Motor neuron (in vitro differentiated cells): ENCODE measurements at regions not wholly inside any gene's neighbourhood (a gene's known extent, or its start where the extent isn't known, plus 50 kb on each side); places are given as distances from the start of the nearest gene placed in this dataset.
"Not testable (repeated sequence)": the region's sequence is repeated elsewhere in the genome, so short reads cannot be mapped to it uniquely, and the experiment has no call there.

Experiments
- ATAC-seq, 8 experiments: fragments of 200-7000 bp; cut with Tn5 transposase; replicated peaks in 6 of 8; 2 replicates each; pipeline ENCODE4 v1.8.0; 2021; ENCODE audit warnings: mild to moderate bottlenecking in 8 of 8, moderate library complexity in 8 of 8
- H3K27ac ChIP-seq, 2 donors: fragments of 250-450 bp; sonication (Bioruptor Pico); 2 replicates each; pipeline ENCODE4 v1.9.0; 2021; ENCODE audit warnings: antibody characterized with exemption in 2 of 2, mild to moderate bottlenecking in 2 of 2, moderate library complexity in 1 of 2
- H3K4me1 ChIP-seq, 2 donors: fragments of 250-450 bp; sonication (Bioruptor Pico); replicated peaks in 1 of 2; 2 replicates each; pipeline ENCODE4 v1.6.1; 2021; ENCODE audit warnings: antibody characterized with exemption in 2 of 2, mild to moderate bottlenecking in 2 of 2, moderate library complexity in 1 of 2
- H3K4me3 ChIP-seq, 5 donors: fragments of 250-450 bp; sonication (Bioruptor Pico); 2 replicates each; pipeline ENCODE4 v1.9.0; 2021; ENCODE audit warnings: antibody characterized with exemption in 5 of 5, mild to moderate bottlenecking in 5 of 5, moderate library complexity in 4 of 5
- WGBS, 10 experiments: fragments of 450-650 bp; shearing (Covaris generic); methylation state at CpG; one replicate each; pipeline ENCODE4 v1.0.0; 2022; 5-methylcytosine and 5-hydroxymethylcytosine counted together
- in situ Hi-C, 9 experiments: fragments of 400-800 bp; cut with MboI; loops; one replicate each; pipeline ENCODE4 v1.15.0; 2021; ENCODE audit warnings: low sequenced_read_pairs in 9 of 9, low pct_unique_long_range_greater_than_20kb in 2 of 9; ENCODE audit not compliant: unreplicated experiment in 9 of 9

GRCh38 chr9:85171163-85171562, 501.6 kb downstream of the NTRK2 start:
- Histone ChIP-seq H3K4me3 (no peak overlapping the region), H3K27ac (no peak overlapping the region), H3K4me1 (peaks cover 30 to 37% of the 10 kb centered on the region in 2 donors)
- ATAC-seq: no peak
- in situ Hi-C loops: no loop called here

DNA sequence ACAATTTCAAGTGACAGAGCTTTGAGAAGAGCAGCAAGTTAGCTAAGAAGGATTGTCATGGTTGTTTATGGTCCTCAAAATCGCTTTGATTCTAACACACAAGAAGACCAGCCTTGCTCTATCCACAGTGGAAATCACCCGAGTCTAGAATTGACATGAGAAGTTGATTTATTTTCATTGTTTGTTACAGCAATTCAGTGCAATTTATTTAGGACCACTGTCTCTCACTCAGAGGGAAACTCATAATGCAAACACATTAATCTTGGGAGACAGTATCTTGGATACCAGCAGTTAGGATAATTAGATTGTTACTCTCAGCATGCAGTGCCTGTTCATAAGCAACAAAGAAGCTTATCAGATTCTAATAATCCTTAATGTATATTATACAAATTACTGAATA, 498.9 kb downstream of the NTRK2 start:
- in situ Hi-C loops: no loop called here
- Histone ChIP-seq H3K27ac (no peak overlapping the region), H3K4me1 (peaks cover 30 to 31% of the 10 kb centered on the region in 2 donors), H3K4me3 (no peak overlapping the region)
- ATAC-seq: peak in 5 of 8 experiments; percentile 80 to 94 (median 89)
- 20 to 67% (median 44%) methylated on average over 1 to 2 of the region's 2 CpGs; no CpG with 5 or more reads in 5 of the 10 experiments for WGBS, 10 experiments

DNA sequence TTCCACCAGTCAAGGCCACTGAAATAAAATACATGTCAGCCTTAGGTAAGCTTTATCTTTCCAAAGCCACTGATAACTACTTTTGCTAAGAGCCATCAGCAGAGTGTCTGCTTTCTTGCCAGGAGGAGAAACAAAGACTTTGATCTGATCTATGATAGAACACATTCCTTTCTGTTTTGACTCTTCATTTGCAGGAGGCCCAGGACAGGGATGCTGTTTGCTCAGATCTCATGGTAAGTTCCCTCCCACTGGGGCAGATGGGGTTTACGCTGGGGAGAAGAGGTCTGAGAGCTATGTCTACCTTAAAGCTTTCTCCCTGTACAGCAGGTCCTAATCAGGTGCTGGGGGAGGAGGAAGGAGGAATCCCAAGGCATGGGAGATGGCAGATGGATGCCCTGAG, 497.6 kb downstream of the NTRK2 start:
- in situ Hi-C loops: no loop called here
- H3K4me1 ChIP-seq: peaks cover 18 to 19% of the 10 kb centered on the region in 2 donors
- ATAC-seq: no peak
- H3K4me3 ChIP-seq: no peak overlapping the region
- no peak overlapping the region for H3K27ac ChIP-seq
- 0 to 100% (median 100%) methylated on average over 1 of the region's 1 CpG; no CpG with 5 or more reads in 7 of the 10 experiments for WGBS, 10 experiments

DNA sequence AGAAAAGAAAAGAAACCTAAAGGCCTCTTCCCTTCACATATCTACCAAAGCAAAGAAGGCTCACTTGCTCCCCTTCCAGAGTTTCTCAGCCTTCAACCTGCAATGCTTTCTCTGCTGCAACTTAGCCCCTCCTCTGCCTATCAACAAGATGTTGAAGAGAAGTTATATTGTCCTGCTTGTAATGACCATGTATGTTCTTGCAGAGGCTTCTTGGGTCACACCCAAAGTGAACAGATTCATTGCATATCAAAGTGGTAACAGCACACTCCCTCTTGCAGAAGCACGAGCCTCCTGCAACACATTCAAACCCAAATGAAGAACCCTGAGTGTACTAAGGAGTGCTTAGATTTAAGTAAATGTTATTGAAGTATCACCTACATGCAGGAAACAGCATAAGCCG, 494.3 kb downstream of the NTRK2 start:
- in situ Hi-C loops: no loop called here
- WGBS, 10 experiments: 0 to 100% (median 49%) methylated on average over 1 to 2 of the region's 2 CpGs; no CpG with 5 or more reads in 2 of the 10 experiments
- peaks cover 14 to 17% of the 10 kb centered on the region in 2 donors for H3K4me1 ChIP-seq
- ATAC-seq: peak in 3 of 8 experiments; percentile 79 to 98 (median 98)
- no peak overlapping the region for H3K4me3 ChIP-seq
- H3K27ac ChIP-seq: no peak overlapping the region

DNA sequence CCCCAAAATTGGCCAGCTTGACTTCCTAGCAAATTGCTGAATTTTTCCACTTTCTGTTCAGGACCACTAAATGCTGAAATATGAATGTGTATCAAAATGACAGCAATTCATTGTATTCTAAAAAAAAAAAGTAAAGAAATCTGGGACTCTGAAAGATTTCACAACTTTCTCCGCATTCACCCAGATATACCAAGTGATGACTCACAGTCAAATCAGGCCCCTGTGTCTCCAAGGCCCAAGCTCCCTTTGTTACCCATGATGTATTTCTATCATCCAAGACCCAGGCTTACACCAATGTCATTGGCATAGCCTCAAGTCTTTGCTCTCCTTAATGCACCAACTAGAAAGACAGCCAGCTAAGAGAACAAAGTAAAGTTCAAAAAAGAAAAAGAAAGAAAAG, 493.9 kb downstream of the NTRK2 start:
- peaks cover 12 to 14% of the 10 kb centered on the region in 2 donors for H3K4me1 ChIP-seq
- 11 to 100% (median 85%) methylated on average over 1 of the region's 1 CpG for WGBS, 10 experiments
- no peak overlapping the region for H3K27ac ChIP-seq
- ATAC-seq: peak in 2 of 8 experiments; percentile 70 to 76
- in situ Hi-C loops: no loop called here
- H3K4me3 ChIP-seq: no peak overlapping the region

DNA sequence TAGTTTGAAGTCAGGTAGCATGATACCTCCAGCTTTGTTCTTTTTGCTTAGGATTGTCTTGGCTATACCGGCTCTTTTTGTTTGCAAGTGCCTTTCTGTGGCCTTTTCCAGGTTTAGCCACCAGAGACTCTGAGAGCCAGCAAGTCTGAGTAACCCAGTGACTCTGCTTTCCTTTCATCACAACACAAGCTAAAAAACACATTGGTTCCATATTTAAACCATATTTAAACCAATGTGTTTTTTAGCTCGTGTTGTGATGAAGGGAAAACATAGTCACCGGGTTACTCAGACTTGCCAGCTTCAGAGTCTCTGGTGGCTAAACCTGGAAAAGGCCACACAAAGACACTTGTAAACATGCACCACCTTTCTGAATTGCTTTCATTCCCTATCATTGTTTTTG, 493.3 kb downstream of the NTRK2 start:
- WGBS, 10 experiments: 5 to 100% (median 65%) methylated on average over 1 to 3 of the region's 3 CpGs; no CpG with 5 or more reads in 2 of the 10 experiments
- no peak for ATAC-seq
- Histone ChIP-seq H3K4me3 (no peak overlapping the region), H3K4me1 (peaks cover 8 to 14% of the 10 kb centered on the region in 2 donors), H3K27ac (no peak overlapping the region)
- in situ Hi-C loops: no loop called here

GRCh38 chr9:85160944-85161343, 491.4 kb downstream of the NTRK2 start:
- ATAC-seq, H3K4me3 ChIP-seq, in situ Hi-C loops, H3K27ac ChIP-seq: not testable (repeated sequence)
- no CpG with 5 or more reads among the region's 4 CpGs for WGBS, 10 experiments
- H3K4me1 ChIP-seq: peaks cover 10 to 15% of the 10 kb centered on the region in 2 donors

DNA sequence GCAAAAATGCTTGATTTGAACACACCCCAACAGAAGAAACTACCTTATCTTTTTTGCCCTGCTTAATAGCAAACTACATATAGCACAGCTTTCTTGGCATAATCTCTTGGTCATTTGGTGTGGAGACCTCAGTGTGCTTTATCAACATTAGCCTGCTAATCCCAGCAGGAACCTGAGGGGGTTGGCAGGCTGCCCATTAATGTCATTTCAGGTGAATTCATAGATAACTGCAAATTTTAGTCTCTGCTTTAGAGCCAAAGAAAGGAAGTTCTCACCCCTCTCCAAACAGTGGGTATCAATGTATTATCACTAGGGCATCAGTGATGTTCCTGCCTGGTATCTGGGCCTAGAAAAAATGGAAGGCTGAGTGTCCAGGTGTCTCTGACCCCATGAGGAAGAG, 489.0 kb downstream of the NTRK2 start:
- in situ Hi-C loops: no loop called here

DNA sequence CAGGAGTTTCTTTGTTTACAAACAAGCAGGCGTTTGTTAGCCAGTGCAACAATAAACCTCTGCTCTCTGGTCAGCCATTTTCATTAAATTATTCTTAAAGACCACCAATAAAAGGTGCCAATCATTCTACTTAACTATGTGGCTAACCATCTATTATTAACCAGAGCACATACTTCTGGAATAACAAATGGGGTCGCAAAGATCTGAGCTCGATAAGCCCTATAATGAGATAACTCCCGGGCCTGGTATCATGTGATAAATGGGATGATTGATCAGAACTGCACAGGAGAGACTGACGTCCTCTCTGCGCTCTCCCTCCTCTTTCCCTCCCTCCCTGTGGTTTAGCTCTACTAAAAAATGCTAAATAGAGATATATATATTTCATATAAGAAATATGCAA, 488.2 kb downstream of the NTRK2 start:
- peaks cover 15 to 18% of the 10 kb centered on the region in 2 donors for H3K4me1 ChIP-seq
- WGBS, 10 experiments: 35 to 58% (median 49%) methylated on average over 1 to 6 of the region's 6 CpGs; no CpG with 5 or more reads in 1 of the 10 experiments
- peak in 5 of 8 experiments; percentile 51 to 79 (median 68) for ATAC-seq
- H3K4me3 ChIP-seq: no peak overlapping the region
- in situ Hi-C loops: no loop called here
- no peak overlapping the region for H3K27ac ChIP-seq

More for the DNA sequence above, 489.0 kb downstream of the NTRK2 start:
- Histone ChIP-seq H3K27ac (no peak overlapping the region), H3K4me1 (peaks cover 15 to 18% of the 10 kb centered on the region in 2 donors), H3K4me3 (no peak overlapping the region)
- no peak for ATAC-seq

- in situ Hi-C loops: no loop called here
Observed at GRCh38 chr9:85156652-85157051, 487.1 kb downstream of the NTRK2 start.

GRCh38 chr9:85155352-85155751, 485.8 kb downstream of the NTRK2 start:
- WGBS, 10 experiments: 50 to 82% (median 68%) methylated on average over 1 to 2 of the region's 2 CpGs; no CpG with 5 or more reads in 1 of the 10 experiments
- Histone ChIP-seq H3K27ac (no peak overlapping the region), H3K4me3 (no peak overlapping the region), H3K4me1 (peaks cover 20 to 22% of the 10 kb centered on the region in 2 donors)
- no peak for ATAC-seq
- in situ Hi-C loops: no loop called here

More at GRCh38 chr9:85156652-85157051, 487.1 kb downstream of the NTRK2 start:
- 25 to 92% (median 72%) methylated on average over 1 to 2 of the region's 2 CpGs; no CpG with 5 or more reads in 4 of the 10 experiments for WGBS, 10 experiments
- Histone ChIP-seq H3K4me1 (peaks cover 15 to 20% of the 10 kb centered on the region in 2 donors), H3K27ac (no peak overlapping the region), H3K4me3 (no peak overlapping the region)
- peak in 3 of 8 experiments; percentile 37 to 79 (median 49) for ATAC-seq

- WGBS, 10 experiments: 60 to 100% (median 82%) methylated on average over 1 to 5 of the region's 5 CpGs; no CpG with 5 or more reads in 2 of the 10 experiments
- in situ Hi-C loops: no loop called here
- ATAC-seq: no peak
- no peak overlapping the region for H3K27ac ChIP-seq
- no peak overlapping the region for H3K4me3 ChIP-seq
- H3K4me1 ChIP-seq: peaks cover 7 to 12% of the 10 kb centered on the region in 2 donors
Observed at GRCh38 chr9:85151741-85152140, 482.2 kb downstream of the NTRK2 start.

GRCh38 chr9:85151162-85151561, 481.6 kb downstream of the NTRK2 start:
- no peak for ATAC-seq
- no peak overlapping the region for H3K4me3 ChIP-seq
- in situ Hi-C loops: no loop called here
- H3K27ac ChIP-seq: no peak overlapping the region
- 57 to 100% (median 77%) methylated on average over 1 to 3 of the region's 3 CpGs for WGBS, 10 experiments
- peaks cover 7 to 11% of the 10 kb centered on the region in 2 donors for H3K4me1 ChIP-seq

DNA sequence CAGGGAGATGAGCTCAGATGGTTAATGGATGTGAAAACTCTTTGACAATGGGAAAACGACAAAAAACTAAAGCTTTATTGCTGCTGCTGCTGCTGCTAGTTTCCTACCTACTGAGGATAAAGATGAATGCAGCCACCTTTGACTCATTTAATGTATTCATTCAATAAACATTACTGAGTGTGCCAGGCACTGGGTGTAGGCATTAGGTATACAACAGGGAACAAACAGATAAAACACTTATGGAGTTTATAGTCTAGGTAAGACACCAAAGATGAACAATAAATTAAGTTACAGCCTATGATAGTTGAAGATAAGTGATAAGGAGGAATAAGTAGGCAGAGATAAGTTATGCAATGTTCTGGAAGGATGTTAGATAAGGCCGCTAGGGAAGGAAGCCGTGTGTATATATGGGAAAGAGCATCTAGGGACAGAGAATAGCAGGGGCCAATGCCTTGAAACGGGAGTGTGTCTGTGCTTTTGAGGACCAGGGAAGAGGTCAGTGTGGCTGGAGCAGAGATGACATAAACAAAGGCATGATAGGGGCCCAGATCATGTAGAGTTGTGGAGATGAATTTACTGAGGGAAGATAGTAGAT, 477.6 kb downstream of the NTRK2 start:
- Histone ChIP-seq H3K27ac (no peak overlapping the region), H3K4me3 (no peak overlapping the region), H3K4me1 (peaks cover 3 to 7% of the 10 kb centered on the region in 2 donors)
- no peak for ATAC-seq
- in situ Hi-C loops: no loop called here
- 27 to 100% (median 81%) methylated on average over 1 to 4 of the region's 4 CpGs; no CpG with 5 or more reads in 2 of the 10 experiments for WGBS, 10 experiments
